MM.1S (cell line): ENCODE measurements at regions not wholly inside any gene's neighbourhood (a gene's known extent, or its start where the extent isn't known, plus 50 kb on each side); places are given as distances from the start of the nearest gene placed in this dataset.

Source experiments
- CTCF ChIP-seq: fragments of 300-600 bp; sonication (generic); IDR thresholded peaks from 2 replicates; pipeline ENCODE4 v1.5.1; 2016; ENCODE audit warnings: antibody characterized with exemption, low read length, mixed read lengths
- EZH2 ChIP-seq: fragments of 300-600 bp; sonication (generic); optimal IDR thresholded peaks from 2 replicates; pipeline ENCODE3; 2017; ENCODE audit warnings: low read depth, mild to moderate bottlenecking, antibody characterized with exemption, low read length, mixed read lengths

GRCh38 chr4:64712590-64712989, 303.3 kb upstream of the TECRL start:
- TF ChIP-seq CTCF = no peak
- no peak for TF ChIP-seq EZH2
